ENCODE measurements at regions not wholly inside any gene's neighbourhood (a gene's known extent, or its start where the extent isn't known, plus 50 kb on each side); places are given as distances from the start of the nearest gene placed in this dataset.

- TF ChIP-seq CTCF (IDR thresholded peaks at IDR 0.05) = no peak
Measured at GRCh38 chr4:141413366-141413765, 192.7 kb downstream of the ZNF330 start.

- TF ChIP-seq CTCF (IDR thresholded peaks at IDR 0.05) = no peak
Measured at GRCh38 chr4:141415651-141416050, 195.0 kb downstream of the ZNF330 start.

- no peak for TF ChIP-seq CTCF (IDR thresholded peaks at IDR 0.05)
Measured at GRCh38 chr4:141416219-141416618, 195.5 kb downstream of the ZNF330 start.

GRCh38 chr4:141416677-141417363 is 196.1 kb downstream of the ZNF330 start:
- TF ChIP-seq CTCF (IDR thresholded peaks at IDR 0.05) = no peak

GRCh38 chr4:141417387-141417786 is 196.7 kb downstream of the ZNF330 start:
- no peak for TF ChIP-seq CTCF (IDR thresholded peaks at IDR 0.05)

GRCh38 chr4:141425124-141425523 is 204.4 kb downstream of the ZNF330 start:
- no peak for TF ChIP-seq CTCF (IDR thresholded peaks at IDR 0.05)

GRCh38 chr4:141427726-141428296 is 207.1 kb downstream of the ZNF330 start:
- no peak for TF ChIP-seq CTCF (IDR thresholded peaks at IDR 0.05)

All from LNCAP (cell line).